Femur (tissue), 1 donor: ENCODE measurements at regions not wholly inside any gene's neighbourhood (a gene's known extent, or its start where the extent isn't known, plus 50 kb on each side); places are given as distances from the start of the nearest gene placed in this dataset.
"Not testable (repeated sequence)": the region's sequence is repeated elsewhere in the genome, so short reads cannot be mapped to it uniquely, and the experiment has no call there.

Source experiments
- DNase-seq: peaks from one replicate; pipeline ENCODE4 v3.0.0-alpha.2; 2017

GRCh38 chr6:86872810-86873209 is 64.5 kb upstream of the HTR1E start:
- DNase-seq = not testable (repeated sequence)

- no peak for DNase-seq
Observed at GRCh38 chr6:86871681-86872080, 65.6 kb upstream of the HTR1E start.

GRCh38 chr6:86869500-86869899 is 67.8 kb upstream of the HTR1E start:
- no peak for DNase-seq

DNA sequence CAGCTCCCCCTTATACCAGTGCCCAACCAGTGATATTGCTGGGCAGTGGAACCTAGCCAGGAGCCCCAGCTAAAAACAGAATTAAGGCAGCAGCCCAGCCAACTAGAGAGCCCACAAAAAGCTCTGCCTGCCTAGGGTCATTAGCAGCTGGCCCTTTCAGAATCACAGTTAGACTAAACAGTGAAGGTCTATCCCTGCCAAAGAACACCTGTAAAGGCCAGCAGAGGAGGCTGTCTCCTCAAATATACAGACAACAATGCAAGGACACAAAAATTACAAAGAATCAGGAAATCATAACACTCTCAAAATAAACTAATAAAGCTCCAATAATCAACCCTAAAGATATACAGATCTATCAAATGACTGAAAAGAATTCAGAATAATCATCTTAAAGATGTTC is 77.8 kb upstream of the HTR1E start:
- no peak for DNase-seq

DNA sequence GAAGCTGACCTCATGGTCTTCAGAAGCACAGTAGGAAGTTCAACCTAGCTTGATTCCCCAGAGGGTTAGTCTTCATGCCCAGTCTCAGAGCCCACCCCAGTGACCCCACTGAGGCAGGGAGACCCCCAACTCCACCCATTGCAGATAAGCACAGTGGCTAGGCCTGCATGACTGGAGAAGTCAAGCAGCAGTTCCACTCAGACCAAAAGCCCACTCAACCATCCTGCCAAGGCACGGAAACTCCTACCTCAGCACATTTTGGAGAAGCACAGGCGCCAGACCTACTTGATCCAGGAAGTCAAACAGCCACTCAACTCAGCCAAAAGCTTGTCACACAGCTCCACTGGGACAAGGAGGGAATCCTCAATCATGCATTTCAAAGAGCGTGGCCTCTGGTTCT is 78.4 kb upstream of the HTR1E start:
- DNase-seq = no peak

- no peak for DNase-seq
Observed at GRCh38 chr6:86857783-86858182, 79.5 kb upstream of the HTR1E start.

GRCh38 chr6:86856937-86857563 is 80.3 kb upstream of the HTR1E start:
- DNase-seq = no peak

GRCh38 chr6:86856379-86856778 is 80.9 kb upstream of the HTR1E start:
- no peak for DNase-seq

- DNase-seq = no peak
Observed at GRCh38 chr6:86848986-86849385, 88.3 kb upstream of the HTR1E start.

DNA sequence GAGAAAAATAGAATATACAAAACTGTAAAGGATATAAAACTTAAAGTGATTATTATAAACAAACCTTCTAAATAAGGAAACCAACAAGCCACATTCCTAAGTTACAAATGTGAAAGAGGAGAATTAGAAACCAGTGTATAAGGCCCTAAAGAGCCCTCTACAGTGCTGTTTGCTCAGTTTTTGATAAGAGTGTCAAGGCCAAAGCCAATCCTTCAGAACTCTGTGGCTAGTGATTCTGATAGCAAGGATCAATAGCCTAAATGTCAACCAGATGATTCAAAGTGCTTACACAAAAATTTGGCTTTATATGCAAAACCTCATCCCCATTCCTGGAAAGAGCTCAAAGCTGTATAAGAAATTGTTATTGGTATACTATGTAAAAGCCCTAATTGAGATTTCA is 104.6 kb upstream of the HTR1E start:
- no peak for DNase-seq

- no peak for DNase-seq
Observed at GRCh38 chr6:86825436-86825835, 111.9 kb upstream of the HTR1E start.

DNA sequence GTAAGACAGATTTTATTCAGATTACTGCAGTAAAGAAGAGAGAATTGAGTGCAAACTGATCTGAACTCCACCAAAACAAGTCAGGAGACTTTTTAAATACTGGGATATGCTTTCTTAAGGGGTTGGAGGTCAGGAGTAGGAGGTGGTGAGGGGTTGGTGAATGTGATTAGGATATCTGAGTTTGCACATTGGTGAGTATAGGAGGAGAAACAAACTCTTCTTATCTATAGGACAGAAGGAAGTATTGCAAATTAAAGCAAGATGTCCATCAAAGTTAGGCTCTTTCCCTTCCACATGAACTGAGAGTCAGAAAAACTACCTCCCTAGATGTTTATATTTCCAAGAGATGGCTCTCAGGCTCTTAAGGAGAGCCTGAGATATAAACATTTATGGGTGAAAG is 114.6 kb upstream of the HTR1E start:
- DNase-seq = no peak

GRCh38 chr6:86820750-86821149 is 116.6 kb upstream of the HTR1E start:
- DNase-seq = no peak

GRCh38 chr6:86793649-86794048 is 143.7 kb upstream of the HTR1E start:
- DNase-seq = no peak

- DNase-seq = no peak
Observed at GRCh38 chr6:86791476-86791875, 145.9 kb upstream of the HTR1E start.

- no peak for DNase-seq
Observed at GRCh38 chr6:86789779-86790411, 147.4 kb upstream of the HTR1E start.

DNA sequence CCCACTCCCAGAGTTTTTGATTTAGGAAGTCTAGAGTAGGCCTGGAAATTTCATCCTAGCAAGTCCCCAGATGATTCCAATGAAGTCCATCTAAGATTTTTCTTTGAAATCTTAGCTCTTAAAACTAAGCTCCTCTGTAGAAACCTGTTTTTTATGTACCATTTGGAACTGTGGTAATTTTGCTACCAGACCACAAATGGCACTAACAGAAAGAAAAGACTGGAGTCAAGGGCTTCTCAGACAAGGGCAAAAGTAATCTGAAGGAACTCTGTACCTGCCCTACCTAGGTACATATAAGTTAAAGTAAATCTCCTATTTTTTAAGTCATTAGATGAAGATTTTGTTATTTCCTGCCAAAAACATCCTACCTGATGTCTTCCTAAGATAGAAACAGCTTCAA is 155.0 kb upstream of the HTR1E start:
- no peak for DNase-seq

DNA sequence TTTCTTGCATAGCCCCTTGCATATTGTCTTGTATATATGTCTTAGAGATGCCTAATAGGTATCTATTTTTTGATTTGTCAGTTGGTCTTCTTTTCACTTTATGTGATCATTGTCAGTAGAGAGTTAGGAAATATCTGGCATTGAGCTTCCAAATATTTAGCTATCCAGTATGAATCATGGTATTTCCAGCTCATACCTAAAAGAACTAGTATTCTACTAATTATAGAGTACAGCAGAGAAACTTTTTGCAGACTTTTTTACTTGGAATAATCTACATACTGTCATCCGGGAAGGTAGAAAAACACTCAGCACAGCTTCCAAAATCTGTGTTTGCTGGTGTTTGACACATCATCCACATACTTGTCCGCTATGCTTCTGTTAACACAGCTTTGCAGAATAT is 156.4 kb upstream of the HTR1E start:
- no peak for DNase-seq

GRCh38 chr6:86775893-86776292 is 161.4 kb upstream of the HTR1E start:
- no peak for DNase-seq

DNA sequence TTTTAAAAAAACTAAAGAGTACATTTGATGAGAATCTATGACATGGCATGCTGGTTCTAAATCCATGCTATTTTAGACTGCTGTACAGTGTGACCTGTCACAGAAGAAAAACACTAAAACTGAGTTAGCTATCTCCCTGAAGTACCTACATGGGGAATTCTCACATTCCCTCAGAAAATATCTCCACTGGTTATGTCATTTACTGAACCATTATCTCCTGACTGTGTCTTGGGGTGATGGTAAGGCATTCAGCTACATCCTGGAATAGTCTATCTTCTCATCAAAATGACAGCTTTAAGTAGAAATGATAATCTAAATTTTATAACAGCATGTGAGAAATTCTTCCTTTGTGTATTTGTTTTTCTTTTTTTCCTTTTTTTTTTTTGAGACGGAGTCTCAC is 172.1 kb upstream of the HTR1E start:
- no peak for DNase-seq

GRCh38 chr6:86759953-86760352 is 177.4 kb upstream of the HTR1E start:
- not testable (repeated sequence) for DNase-seq

- no peak for DNase-seq
Observed at GRCh38 chr6:86756640-86757229, 180.6 kb upstream of the HTR1E start.

- no peak for DNase-seq
Observed at GRCh38 chr6:86744048-86744447, 193.3 kb upstream of the HTR1E start.

DNA sequence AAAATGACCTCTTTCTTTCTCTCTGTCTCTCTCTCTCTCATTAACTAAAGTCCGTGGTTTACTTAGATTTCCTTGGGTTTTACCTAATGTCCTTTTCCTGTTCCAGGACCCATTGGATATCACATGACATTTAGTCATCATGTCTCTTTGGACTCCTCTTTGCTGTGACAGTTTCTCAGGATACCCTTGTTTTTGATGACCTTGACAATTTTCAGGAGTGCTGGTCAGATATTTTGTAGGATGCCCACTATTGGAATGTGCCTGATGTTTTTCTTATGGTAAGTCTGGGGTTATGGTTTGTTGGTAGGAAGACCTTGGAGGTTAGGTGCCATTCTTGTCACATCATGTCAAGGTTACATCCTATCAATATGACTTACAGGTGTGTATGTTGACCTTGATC is 199.2 kb upstream of the HTR1E start:
- no peak for DNase-seq

GRCh38 chr6:86731631-86732030 is 205.7 kb upstream of the HTR1E start:
- not testable (repeated sequence) for DNase-seq
